ENCODE measurements at regions not wholly inside any gene's neighbourhood (a gene's known extent, or its start where the extent isn't known, plus 50 kb on each side); places are given as distances from the start of the nearest gene placed in this dataset.

- TF ChIP-seq, protein P1, sequence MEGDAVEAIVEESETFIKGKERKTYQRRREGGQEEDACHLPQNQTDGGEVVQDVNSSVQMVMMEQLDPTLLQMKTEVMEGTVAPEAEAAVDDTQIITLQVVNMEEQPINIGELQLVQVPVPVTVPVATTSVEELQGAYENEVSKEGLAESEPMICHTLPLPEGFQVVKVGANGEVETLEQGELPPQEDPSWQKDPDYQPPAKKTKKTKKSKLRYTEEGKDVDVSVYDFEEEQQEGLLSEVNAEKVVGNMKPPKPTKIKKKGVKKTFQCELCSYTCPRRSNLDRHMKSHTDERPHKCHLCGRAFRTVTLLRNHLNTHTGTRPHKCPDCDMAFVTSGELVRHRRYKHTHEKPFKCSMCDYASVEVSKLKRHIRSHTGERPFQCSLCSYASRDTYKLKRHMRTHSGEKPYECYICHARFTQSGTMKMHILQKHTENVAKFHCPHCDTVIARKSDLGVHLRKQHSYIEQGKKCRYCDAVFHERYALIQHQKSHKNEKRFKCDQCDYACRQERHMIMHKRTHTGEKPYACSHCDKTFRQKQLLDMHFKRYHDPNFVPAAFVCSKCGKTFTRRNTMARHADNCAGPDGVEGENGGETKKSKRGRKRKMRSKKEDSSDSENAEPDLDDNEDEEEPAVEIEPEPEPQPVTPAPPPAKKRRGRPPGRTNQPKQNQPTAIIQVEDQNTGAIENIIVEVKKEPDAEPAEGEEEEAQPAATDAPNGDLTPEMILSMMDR (IDR thresholded peaks at IDR 0.05 in 2 of 3, conservative IDR thresholded peaks at IDR 0.05 in 1 of 3; ENCODE audit: borderline replicate concordance in 1 of 3, insufficient read depth in 1 of 3, low read depth in 2 of 3, low read length in 2 of 3), result no peak
- no peak for TF ChIP-seq JUND (IDR thresholded peaks at IDR 0.05)
- TF ChIP-seq EZH2phosphoT487 (IDR thresholded peaks at IDR 0.05; ENCODE audit: borderline replicate concordance), result no peak
- TF ChIP-seq EZH2 (IDR thresholded peaks at IDR 0.05), result no peak
- no peak for TF ChIP-seq POLR2AphosphoS5 (IDR thresholded peaks at IDR 0.05; ENCODE audit: low read depth, low read length)
- TF ChIP-seq SIN3A (IDR thresholded peaks at IDR 0.05; ENCODE audit: low read depth), result no peak
- TF ChIP-seq CEBPB (IDR thresholded peaks at IDR 0.05; ENCODE audit: low read depth), result no peak
Measured at GRCh38 chr2:168396131-168396530, 59.9 kb upstream of the CERS6 start.

Measured in HCT116 (cell line).